SU-DHL-6 (cell line): ENCODE measurements at regions not wholly inside any gene's neighbourhood (a gene's known extent, or its start where the extent isn't known, plus 50 kb on each side); places are given as distances from the start of the nearest gene placed in this dataset.

ENCODE experiments used
- H2AFZ ChIP-seq: fragments of 200-600 bp; sonication (generic); 2 replicates; pipeline ENCODE4 v1.6.1; 2014; ENCODE audit warnings: low read depth, mild to moderate bottlenecking, moderate library complexity, mixed read lengths, antibody characterized with exemption, low read length; ENCODE audit not compliant: severe bottlenecking
- H3F3A ChIP-seq: fragments of 200-600 bp; shearing (Covaris generic); 2 replicates; pipeline ENCODE4 v1.6.0; 2016; ENCODE audit warnings: antibody characterized with exemption, mild to moderate bottlenecking; ENCODE audit not compliant: insufficient read depth
- H3K27ac ChIP-seq: fragments of 200-600 bp; sonication (generic); 2 replicates; pipeline ENCODE4 v1.5.1; 2016; ENCODE audit warnings: low read depth, mild to moderate bottlenecking, low read length, moderate library complexity, mixed read lengths
- H3K27me3 ChIP-seq: fragments of 200-600 bp; sonication (generic), shearing (Covaris generic); 2 replicates; pipeline ENCODE4 v1.6.0; 2014; ENCODE audit warnings: mild to moderate bottlenecking, low read length
- H3K36me3 ChIP-seq: fragments of 200-600 bp; sonication (generic); 2 replicates; pipeline ENCODE4 v1.6.1; 2014; ENCODE audit warnings: mild to moderate bottlenecking, low read length, mixed read lengths
- H3K4me2 ChIP-seq: fragments of 300-600, 200-600 bp; shearing (Covaris generic), sonication (generic); 2 replicates; pipeline ENCODE4 v1.6.0; 2014; ENCODE audit warnings: low read length, low read depth, mild to moderate bottlenecking; ENCODE audit not compliant: poor library complexity, severe bottlenecking
- H3K4me3 ChIP-seq: fragments of 200-600 bp; sonication (generic); 2 replicates; pipeline ENCODE4 v1.5.1; 2014; ENCODE audit warnings: antibody characterized with exemption, low read length, mild to moderate bottlenecking, mixed read lengths; ENCODE audit not compliant: insufficient read depth, poor library complexity, severe bottlenecking
- H3K79me2 ChIP-seq: fragments of 200-600 bp; sonication (generic); 2 replicates; pipeline ENCODE4 v1.6.1; 2014; ENCODE audit warnings: mild to moderate bottlenecking, low read length, moderate library complexity; ENCODE audit not compliant: insufficient read depth
- H3K9ac ChIP-seq: fragments of 200-600 bp; sonication (generic); 2 replicates; pipeline ENCODE4 v1.7.0; 2014; ENCODE audit warnings: mild to moderate bottlenecking, low read length
- H3K9me2 ChIP-seq: fragments of 200-600 bp; sonication (generic); replicated peaks from 2 replicates; pipeline ENCODE4 v1.6.1; 2014; ENCODE audit warnings: low read length; ENCODE audit not compliant: insufficient read depth
- H3K9me3 ChIP-seq: fragments of 200-600 bp; sonication (generic); 2 replicates; pipeline ENCODE4 v1.6.1; 2014; ENCODE audit warnings: low read length, mixed read lengths; ENCODE audit not compliant: insufficient read depth
- H4K20me1 ChIP-seq: fragments of 200-600 bp; sonication (generic); 2 replicates; pipeline ENCODE4 v1.6.1; 2014; ENCODE audit warnings: low read depth, mild to moderate bottlenecking, antibody characterized with exemption, low read length, moderate library complexity, mixed read lengths
- CTCF ChIP-seq: fragments of 200-600 bp; sonication (generic); IDR thresholded peaks from one replicate; pipeline ENCODE4 v1.5.1; 2017; ENCODE audit warnings: antibody characterized with exemption, mild to moderate bottlenecking, low read length, moderate library complexity; ENCODE audit not compliant: insufficient read depth, poor library complexity, severe bottlenecking
- EZH2phosphoT487 ChIP-seq: fragments of 200-600 bp; sonication (generic), shearing (Covaris generic); conservative IDR thresholded peaks from 2 replicates; pipeline ENCODE4 v1.6.1; 2018; ENCODE audit warnings: mild to moderate bottlenecking, antibody characterized with exemption, low read length, moderate library complexity, mixed read lengths

GRCh38 chr2:160731856-160732255, 238.2 kb upstream of the RBMS1 start:
- no peaks in the 10 kb centered on the region for H4K20me1 ChIP-seq
- no peak overlapping the region for H3K4me3 ChIP-seq
- TF ChIP-seq EZH2phosphoT487 (no peak), CTCF (no peak)
- no peak overlapping the region for H3K9ac ChIP-seq
- no peak overlapping the region for H3K27ac ChIP-seq
- H3K9me2 ChIP-seq = no peaks in the 10 kb centered on the region
- no peaks in the 10 kb centered on the region for H3K36me3 ChIP-seq
- H2AFZ ChIP-seq = no peak overlapping the region
- H3F3A ChIP-seq = no peaks in the 10 kb centered on the region
- no peaks in the 10 kb centered on the region for H3K9me3 ChIP-seq
- H3K27me3 ChIP-seq = no peaks in the 10 kb centered on the region
- no peaks in the 10 kb centered on the region for H3K79me2 ChIP-seq
- H3K4me2 ChIP-seq = no peak overlapping the region

DNA sequence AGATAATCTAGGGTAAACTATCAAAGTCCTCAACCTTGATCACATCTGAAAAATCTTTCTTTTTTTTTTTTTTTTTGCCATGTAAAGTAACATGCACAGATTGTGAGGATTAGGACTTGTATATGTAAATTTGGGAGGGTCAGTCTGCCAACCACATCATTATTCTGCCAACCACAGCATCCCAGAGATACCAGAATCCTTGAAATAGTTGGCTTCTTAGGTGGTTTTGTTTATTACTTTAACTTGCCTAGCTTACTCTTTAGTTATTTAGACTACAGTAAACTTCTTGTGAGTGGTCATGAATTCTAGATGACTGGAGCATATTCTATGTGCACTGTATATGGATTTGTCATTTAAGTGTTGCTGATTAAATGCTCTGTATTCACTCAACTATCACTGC, 242.1 kb upstream of the RBMS1 start:
- no peak overlapping the region for H3K4me2 ChIP-seq
- no peaks in the 10 kb centered on the region for H3K36me3 ChIP-seq
- no peaks in the 10 kb centered on the region for H3K79me2 ChIP-seq
- no peaks in the 10 kb centered on the region for H4K20me1 ChIP-seq
- no peaks in the 10 kb centered on the region for H3K27me3 ChIP-seq
- TF ChIP-seq CTCF (no peak), EZH2phosphoT487 (no peak)
- H2AFZ ChIP-seq = no peak overlapping the region
- no peaks in the 10 kb centered on the region for H3K9me3 ChIP-seq
- no peak overlapping the region for H3K27ac ChIP-seq
- no peak overlapping the region for H3K9ac ChIP-seq
- no peaks in the 10 kb centered on the region for H3F3A ChIP-seq
- H3K9me2 ChIP-seq = no peaks in the 10 kb centered on the region
- no peak overlapping the region for H3K4me3 ChIP-seq

DNA sequence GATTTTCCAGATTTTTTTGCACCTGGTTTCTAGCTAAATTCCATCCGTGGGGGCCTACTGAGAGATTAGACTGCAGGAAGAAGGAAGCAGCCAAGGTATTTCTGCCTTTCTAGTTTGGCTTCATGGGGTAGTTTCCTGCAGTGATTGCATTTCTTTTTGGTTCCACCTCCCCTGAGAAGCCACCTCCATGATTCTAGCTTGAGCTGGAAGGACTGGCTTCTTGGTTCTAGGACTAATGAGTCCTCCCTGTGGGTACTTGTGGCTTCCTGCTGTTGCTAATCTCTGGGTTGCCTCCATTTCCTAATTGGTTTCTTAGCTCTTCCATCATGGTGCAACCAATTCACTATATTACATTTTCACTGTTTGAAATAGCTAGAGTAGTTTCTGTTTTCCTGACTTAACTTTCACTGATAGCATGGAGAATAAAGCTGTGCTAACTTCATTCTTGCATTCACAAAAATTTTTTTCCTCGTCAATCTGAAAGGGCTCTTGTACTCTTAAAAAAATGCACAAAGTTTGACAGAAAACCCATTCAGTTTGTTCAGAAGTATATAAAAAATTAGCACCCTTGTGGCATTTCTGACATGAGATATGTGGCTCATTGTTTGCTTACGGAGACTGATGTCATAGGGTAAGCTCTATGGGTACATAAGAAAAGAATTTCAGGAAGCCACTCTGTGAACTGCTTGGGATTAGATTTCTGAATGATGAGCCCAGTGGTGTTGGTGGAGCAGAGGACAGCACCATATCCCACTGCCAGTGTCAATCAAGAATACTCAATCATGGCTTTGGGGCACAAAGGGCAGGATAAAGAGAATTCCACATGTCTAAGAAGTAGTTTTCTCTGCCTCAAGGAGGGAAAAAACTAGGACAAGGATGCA, 242.8 kb upstream of the RBMS1 start:
- no peak overlapping the region for H3K4me2 ChIP-seq
- TF ChIP-seq CTCF (no peak), EZH2phosphoT487 (no peak)
- no peaks in the 10 kb centered on the region for H3K9me2 ChIP-seq
- no peaks in the 10 kb centered on the region for H3K79me2 ChIP-seq
- H3K4me3 ChIP-seq = no peak overlapping the region
- no peaks in the 10 kb centered on the region for H4K20me1 ChIP-seq
- no peaks in the 10 kb centered on the region for H3K36me3 ChIP-seq
- H3K9ac ChIP-seq = no peak overlapping the region
- no peaks in the 10 kb centered on the region for H3K9me3 ChIP-seq
- H3K27me3 ChIP-seq = no peaks in the 10 kb centered on the region
- H2AFZ ChIP-seq = no peak overlapping the region
- H3K27ac ChIP-seq = no peak overlapping the region
- H3F3A ChIP-seq = no peaks in the 10 kb centered on the region
